H1 (cell line): ENCODE measurements at regions not wholly inside any gene's neighbourhood (a gene's known extent, or its start where the extent isn't known, plus 50 kb on each side); places are given as distances from the start of the nearest gene placed in this dataset.

Experiments used
- ATF3 ChIP-seq: IDR thresholded peaks from 2 replicates; pipeline ENCODE4 v1.6.1; 2011; ENCODE audit warnings: low read depth, mild to moderate bottlenecking, low read length; ENCODE audit not compliant: insufficient read depth
- JUN ChIP-seq: IDR thresholded peaks from 2 replicates; pipeline ENCODE4 v1.6.1; 2011; ENCODE audit warnings: low read depth, mild to moderate bottlenecking, improper control_type of control experiment, low read length
- MAFK ChIP-seq: IDR thresholded peaks from 2 replicates; pipeline ENCODE4 v1.6.1; 2012; ENCODE audit warnings: low read depth, mild to moderate bottlenecking, improper control_type of control experiment, low read length
- MAX ChIP-seq: IDR thresholded peaks from 2 replicates; pipeline ENCODE4 v1.6.1; 2012; ENCODE audit warnings: inconsistent platforms
- NRF1 ChIP-seq: IDR thresholded peaks from 2 replicates; pipeline ENCODE4 v1.6.1; 2011; ENCODE audit warnings: mild to moderate bottlenecking, low read depth, low read length, improper control_type of control experiment

- TF ChIP-seq NRF1 (no peak), ATF3 (no peak), MAX (no peak), JUN (no peak), MAFK (no peak)
Measured at GRCh38 chr18:22485808-22486244, 68.1 kb upstream of the CTAGE1 start (continued).
